Left cardiac atrium (tissue), 4 donors: ENCODE measurements at regions not wholly inside any gene's neighbourhood (a gene's known extent, or its start where the extent isn't known, plus 50 kb on each side); places are given as distances from the start of the nearest gene placed in this dataset.
"Not testable (repeated sequence)": the region's sequence is repeated elsewhere in the genome, so short reads cannot be mapped to it uniquely, and the experiment has no call there.

Source experiments
- ATAC-seq, 2 donors: fragments of 200-7000 bp; cut with Tn5 transposase; one replicate each; pipeline ENCODE4 v1.9.1; 2020; ENCODE audit warnings: mild to moderate bottlenecking in 2 of 2, moderate library complexity in 2 of 2
- DNase-seq: peaks from one replicate; pipeline ENCODE4 v3.0.0-alpha.2; 2020
- intact Hi-C, 2 donors: fragments of 100-400 bp; cut with DNase I; formaldehyde crosslinking; loops; one replicate each; pipeline versions ENCODE4 v1.14.1 to v1.15.1; 2022 to 2023
- donor health status: DM: no; HTN: yes; CAD: no.
- donor health status: DM: no; HTN: yes; CAD: no; lungs with severe emphysema.
- donor health status: DM: yes; HTN: yes; CAD: no.
- donor health status: Dilated cardiomyopathy.

DNA sequence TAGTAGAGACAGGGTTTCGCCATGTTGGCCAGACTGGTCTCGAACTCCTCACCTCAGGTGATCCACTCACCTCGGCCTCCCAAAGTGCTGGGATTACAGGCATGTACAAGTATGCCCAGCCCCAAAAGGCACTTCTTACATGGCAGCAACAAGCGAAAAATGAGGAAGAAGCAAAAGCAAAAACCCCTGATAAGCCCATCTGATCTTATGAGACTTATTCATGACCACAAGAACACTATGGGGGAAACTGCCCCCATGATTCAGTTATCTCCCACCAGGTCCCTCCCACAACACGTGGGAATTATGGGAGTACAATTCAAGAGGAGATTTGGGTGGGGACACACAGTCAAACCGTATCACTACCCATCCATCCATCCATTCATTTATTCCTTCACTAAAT lies 163.0 kb upstream of the PDE7B start:
- DNase-seq, intact Hi-C loops, ATAC-seq: not testable (repeated sequence)

DNA sequence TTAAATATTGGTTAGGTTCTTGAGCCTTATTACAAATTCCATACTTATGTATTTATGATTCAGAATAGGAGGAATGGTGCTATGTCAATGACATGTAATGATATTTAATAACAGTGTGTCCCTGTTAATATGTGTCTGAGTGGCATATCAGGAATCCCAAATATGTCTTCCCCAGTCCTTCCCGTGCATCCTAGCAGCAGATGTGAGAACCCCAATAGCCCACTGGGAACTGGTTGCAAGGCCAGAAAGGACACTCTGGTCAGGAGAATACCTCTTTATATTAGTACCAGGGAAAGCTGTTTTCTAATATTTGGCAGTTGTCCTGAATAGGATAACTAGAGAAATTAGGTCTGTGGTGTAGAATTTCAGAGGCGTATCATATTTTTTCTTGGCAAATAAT lies 159.1 kb upstream of the PDE7B start:
- ATAC-seq (no peak), DNase-seq (no peak)
- intact Hi-C loops: no loop called here

DNA sequence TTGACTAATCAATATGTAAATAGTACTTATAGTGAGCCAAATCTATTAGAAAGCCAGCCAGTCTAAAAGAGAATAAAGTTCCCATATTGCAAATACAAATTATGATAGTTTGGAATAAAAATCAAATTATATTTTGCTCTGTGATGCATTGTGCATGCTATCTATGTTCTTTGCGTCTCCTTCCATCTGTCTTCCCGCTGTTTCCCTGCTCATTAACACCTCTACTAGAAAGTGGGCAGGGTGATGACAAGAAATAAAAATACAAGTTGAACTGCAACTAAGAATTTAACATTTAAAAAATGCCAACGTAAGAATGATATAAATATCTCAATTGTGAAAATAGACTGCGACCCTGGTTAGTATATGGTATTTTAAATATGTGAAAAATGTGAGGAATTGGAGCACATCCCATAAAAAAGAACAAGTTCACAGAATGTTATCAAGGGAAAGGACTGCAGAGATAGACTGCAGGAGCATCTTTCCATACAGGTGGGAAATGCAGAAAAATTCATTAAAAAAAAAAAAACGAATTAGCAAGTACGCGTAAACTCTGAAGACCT lies 157.6 kb upstream of the PDE7B start:
- ATAC-seq (no peak), DNase-seq (no peak)
- intact Hi-C loops: no loop called here

DNA sequence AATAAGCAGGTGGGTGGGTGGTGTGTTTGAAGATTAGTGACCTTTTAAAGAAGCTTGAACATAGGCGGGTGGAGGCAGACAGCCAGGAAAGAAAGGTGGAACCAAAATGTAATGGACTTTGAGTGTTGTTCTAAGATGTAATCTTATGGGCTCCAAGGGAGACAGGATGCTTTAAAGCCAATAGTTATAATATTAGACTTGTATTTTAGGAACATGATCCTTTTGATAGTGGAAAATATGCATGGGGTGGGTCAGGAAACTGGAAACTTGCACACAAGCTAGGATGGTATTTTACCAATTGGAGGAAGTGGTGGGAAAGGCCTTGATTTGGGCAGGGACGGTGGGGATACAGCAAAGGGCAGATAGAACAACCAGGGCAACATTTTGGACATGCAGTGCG lies 151.8 kb upstream of the PDE7B start:
- ATAC-seq: no peak
- intact Hi-C loops: no loop called here
- no peak for DNase-seq

DNA sequence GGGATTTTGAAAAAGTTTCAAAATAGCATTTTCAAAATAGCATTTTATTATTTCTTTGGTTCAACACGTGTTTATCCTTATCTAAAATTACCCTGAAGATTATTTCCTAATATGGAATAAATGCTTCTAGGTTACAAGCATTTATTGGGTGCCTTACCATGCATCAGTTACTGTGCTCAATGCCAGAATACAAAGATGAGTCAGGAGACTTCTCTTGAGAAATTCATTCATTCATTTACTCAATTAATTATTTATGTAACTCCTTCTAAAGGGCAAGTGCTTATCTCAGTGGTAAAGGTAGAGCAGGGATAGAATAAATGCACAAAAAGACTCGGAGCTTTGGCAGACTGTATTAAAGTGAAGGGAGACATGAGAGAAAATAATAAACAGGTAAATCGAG lies 150.1 kb upstream of the PDE7B start:
- ATAC-seq: no peak

DNA sequence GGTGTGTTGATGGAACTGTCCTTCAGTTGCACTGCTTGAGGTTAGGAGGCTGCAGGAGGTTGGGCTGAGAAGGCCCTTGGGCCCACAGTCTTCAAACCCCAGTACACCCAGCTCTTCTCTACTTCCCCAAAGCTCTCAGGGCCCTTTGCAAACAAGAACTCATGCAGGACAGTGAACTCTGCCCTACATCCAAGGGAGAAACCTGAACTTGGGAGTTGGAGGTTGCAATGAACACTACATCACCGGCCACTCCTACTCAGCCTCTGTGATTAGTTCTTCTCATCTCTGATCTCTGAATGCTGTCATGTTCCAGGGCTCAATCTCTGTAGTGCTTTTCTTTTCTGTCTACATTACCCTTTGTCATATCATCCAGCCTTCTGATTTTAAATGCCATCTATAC lies 148.5 kb upstream of the PDE7B start:
- ATAC-seq (no peak), DNase-seq (no peak)
- intact Hi-C loops: no loop called here

More for the DNA sequence above, 150.1 kb upstream of the PDE7B start:
- no peak for DNase-seq
- intact Hi-C loops: no loop called here

DNA sequence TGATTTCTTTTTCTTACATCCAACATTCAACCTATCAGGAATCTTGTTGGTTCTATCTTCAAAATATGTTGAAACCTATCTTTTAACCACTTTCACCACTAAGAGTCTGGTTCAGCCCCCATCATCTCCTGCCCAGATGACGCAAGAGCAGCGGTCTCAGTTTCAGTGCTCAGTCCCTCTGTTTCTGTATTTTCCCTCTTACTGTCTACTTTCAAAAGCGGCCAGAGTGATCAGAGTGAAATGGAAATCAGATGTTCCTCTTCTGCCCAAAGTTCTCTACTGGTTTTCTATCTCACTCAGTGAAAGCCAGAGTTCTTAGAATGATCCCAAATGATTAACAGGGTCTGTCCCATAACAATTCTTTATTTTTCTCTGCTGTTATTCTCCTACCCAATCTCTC lies 147.9 kb upstream of the PDE7B start:
- intact Hi-C loops: no loop called here
- ATAC-seq (no peak), DNase-seq (no peak)

DNA sequence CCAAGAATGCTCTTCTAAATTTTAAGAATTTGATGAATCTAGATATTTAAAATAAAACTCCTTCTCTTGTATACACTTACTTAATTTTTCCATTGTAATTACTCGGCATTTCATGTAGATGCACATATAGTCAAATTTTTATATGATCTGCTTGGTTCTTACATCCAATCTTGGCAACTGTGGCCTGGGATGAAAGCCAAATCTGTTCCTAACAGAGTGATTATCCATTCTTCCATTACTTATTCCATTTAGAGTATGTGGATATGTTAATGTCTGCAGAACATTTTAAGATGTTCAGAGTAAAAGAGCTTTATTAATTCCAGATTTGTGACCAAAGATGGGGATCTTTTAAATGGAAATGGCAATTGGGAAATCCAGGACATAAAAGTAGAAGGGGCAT lies 144.1 kb upstream of the PDE7B start:
- DNase-seq (no peak), ATAC-seq (no peak)
- intact Hi-C loops: no loop called here

DNA sequence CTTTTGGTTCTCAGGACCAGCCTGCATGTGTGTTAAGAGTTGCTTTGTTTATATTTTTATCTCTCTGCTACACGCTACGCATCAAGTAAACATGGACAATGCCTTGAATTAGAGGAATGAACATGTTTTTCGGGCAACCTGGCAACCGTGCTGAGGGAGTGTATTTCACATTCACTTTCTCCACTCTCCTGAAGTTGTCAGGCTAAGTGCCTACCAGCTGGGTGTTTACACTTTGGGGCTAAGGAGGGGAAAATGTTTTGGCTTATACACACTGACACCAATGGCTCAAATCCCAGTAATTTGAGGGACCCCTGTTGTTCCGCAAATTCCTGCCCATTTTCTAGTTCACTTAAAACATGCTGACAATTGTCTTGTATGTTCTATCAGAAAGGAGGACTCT lies 141.5 kb upstream of the PDE7B start:
- intact Hi-C loops: no loop called here
- no peak for ATAC-seq
- no peak for DNase-seq

DNA sequence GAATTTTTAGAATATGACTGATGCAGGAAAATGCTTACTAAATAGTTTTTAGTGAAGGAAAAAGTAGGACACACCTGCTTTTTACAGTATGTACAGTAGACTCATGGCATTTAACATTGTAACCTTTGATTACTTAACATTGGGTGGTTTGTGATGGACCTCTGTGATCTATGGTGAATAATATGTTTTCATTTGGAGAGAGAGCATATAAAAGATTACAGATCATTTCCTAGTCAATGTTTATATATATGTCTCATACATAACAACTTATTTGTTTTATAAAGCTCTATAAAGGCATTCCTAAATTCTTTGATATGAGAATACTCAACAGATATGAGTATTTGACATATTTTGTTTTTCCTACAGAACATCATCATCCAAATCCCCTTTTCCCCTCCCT lies 129.3 kb upstream of the PDE7B start:
- intact Hi-C loops: no loop called here
- no peak for DNase-seq
- no peak for ATAC-seq

DNA sequence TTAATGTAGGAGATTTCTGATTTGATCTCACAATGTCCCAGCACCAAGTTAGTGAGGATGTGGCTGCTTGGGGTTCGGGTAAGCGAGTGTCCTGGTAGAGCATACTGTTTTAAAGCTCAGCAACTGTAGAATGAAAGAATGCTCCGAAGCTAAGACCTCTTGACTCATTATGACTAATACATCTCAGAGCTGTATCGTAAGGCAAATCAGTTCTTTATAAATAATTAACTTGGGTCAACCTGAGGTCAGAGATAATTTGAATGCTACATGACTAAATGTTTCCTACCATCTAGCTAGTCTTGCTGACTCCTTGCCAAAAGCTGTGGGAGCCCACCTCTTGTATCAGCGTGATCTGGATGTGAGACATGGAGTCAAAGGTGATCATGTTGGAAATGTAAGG lies 128.8 kb upstream of the PDE7B start:
- DNase-seq (no peak), ATAC-seq (peak in 1 of 2 donors; percentile 24)
- intact Hi-C loops: no loop called here

DNA sequence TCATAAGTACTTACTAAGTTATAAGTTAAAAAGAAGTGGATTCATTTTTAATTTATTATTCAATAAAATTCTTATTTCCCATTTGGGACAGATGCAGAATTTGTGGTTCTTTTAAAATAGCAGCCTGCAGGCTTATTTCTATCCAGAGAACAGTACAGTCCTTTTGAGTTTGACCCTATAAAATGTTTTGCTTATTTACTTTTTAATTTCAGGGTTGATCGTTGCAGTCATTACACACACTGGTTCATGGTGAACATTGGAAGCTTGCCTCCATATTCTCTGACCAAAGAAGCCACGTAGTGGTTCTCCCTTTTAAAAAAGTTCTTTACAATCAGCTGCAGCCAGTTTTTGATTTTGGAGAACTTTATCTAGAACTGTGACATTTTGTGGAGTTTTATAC lies 122.9 kb upstream of the PDE7B start:
- intact Hi-C loops: no loop called here
- DNase-seq (no peak), ATAC-seq (no peak)

DNA sequence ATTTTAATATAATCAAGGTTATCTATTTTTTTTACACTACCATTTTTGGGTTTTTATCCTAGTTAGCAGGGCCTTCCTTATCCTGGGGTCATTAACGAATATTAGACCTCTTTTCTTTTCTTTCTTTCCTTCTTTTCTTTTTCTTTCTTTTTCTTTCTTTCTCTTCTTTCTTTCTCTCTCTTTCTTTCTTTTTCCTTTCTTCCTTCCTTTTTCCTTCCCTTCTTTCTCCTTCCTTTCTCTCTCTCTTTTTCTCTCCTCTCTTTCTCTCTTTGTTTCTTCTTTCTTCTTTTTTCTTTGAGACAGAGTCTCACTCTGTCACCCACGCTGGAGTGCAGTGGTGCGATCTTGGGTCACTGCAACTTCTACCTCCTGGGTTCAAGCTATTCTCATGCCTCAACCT lies 120.4 kb upstream of the PDE7B start:
- no peak for DNase-seq
- no peak for ATAC-seq
- intact Hi-C loops: no loop called here

DNA sequence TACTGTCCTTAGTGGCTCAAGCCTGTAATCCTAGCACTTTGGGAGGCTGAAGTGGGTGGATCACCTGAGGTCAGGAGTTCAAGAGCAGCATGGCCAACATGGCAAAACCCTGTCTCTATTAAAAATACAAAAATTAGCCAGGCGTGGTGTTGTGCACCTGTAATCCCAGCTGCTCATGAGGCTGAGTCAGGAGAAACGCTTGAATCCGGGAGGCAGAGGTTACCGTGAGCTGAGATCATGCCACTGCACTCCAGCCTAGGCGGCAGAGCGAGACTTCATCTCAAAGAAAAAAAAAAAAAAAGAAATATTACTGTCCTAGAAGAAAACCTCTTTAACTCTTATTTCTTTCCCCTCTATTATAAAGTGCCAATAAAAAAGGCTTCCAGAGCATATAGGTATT lies 115.2 kb upstream of the PDE7B start:
- intact Hi-C loops, DNase-seq, ATAC-seq: not testable (repeated sequence)

DNA sequence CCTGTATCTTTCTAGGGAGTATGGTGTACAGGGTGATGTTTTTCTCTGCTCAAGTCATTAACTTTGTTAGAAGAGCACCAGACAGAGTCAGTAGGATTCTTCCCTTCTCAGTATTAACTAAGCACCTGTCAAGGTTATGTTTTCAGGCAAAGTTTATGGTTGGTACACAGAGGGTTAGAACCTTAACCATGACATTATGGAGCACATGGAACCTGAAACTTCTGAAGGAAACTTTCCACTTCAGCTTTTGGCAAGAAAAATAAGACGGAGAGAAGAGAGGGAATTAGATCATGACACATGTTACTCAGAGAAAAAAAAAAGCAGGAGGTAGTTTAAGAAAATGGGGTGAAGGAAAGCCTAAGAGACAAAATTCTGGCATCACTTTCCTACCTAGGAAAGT lies 112.9 kb upstream of the PDE7B start:
- no peak for ATAC-seq
- intact Hi-C loops: no loop called here

DNA sequence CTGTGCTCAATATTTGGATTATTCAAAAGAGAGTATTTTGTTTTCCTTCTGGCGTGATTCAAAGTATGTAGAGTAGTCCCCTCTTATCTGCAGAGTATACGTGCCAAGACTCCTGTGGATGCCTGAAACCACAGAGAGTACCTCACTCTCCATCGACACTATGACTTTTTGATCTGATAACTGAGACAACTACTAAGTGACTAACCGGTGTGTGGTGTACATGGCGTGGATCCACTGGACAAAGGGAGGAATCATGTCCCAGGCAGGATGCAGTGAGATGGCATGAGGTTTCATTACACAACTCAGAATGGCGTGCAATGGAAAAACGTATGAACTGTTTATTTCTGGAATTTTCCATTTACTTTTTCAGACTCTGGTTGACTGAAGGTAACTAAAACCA lies 112.2 kb upstream of the PDE7B start:
- ATAC-seq: peak in 1 of 2 donors; percentile 85
- no peak for DNase-seq
- intact Hi-C loops: no loop called here

More for the DNA sequence above, 112.9 kb upstream of the PDE7B start:
- no peak for DNase-seq

DNA sequence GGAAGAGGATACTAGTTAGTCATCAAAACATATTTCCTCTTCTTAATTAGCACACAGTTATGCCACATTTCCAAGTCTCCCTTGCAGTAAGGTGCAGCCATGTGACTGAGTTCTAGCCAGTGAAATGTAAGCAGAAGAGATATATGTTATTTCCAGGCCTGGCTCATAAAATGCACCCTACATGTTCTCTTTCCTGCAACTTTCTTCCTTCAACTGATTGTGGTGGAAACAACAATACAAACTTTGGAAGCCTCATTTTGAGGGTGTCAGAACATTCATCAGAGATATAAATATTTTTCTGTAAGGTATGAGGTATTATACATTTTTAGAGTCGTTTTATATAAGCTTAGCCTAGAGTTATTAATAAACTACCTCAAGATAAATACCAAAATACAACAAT lies 110.9 kb upstream of the PDE7B start:
- DNase-seq (no peak), ATAC-seq (no peak)
- intact Hi-C loops: no loop called here

DNA sequence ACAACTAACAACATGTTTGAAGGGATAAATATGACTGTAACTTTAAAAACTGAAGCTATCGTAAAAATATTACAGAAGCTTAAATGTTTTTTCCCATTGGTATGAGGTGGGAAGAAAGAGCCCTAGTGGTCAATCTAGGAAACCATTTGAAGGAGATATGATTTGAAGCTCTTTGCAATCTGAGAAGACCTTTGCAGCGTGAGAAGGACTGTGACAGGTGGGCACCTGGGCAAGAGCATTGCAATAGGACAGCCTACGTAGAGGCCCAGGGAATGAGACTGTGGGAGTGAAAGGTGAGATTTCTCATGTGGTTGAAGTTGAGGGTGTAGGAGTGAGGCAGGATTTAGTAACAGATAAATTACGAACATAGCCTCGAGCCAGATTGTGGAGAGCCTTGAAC lies 108.0 kb upstream of the PDE7B start:
- no peak for DNase-seq
- intact Hi-C loops: no loop called here
- ATAC-seq: no peak

DNA sequence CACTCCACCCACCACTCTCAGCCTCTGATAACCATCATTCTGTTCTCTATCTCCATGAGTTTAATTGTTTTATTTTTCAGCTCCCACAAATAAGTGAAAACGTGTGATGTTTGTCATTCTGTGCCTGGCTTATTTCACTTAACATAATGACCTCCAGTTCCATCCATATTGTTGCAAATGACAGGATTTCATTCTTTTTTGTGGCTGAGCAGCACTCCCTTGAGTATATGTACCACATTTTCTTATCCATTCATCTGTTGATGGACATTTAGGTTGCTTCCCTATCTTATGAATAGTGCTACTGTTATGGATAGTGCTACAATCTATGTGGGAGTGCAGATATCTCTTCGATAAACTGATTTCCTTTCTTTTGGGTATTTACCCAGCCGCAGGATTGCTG lies 103.3 kb upstream of the PDE7B start:
- ATAC-seq (no peak), DNase-seq (no peak)
- intact Hi-C loops: no loop called here

DNA sequence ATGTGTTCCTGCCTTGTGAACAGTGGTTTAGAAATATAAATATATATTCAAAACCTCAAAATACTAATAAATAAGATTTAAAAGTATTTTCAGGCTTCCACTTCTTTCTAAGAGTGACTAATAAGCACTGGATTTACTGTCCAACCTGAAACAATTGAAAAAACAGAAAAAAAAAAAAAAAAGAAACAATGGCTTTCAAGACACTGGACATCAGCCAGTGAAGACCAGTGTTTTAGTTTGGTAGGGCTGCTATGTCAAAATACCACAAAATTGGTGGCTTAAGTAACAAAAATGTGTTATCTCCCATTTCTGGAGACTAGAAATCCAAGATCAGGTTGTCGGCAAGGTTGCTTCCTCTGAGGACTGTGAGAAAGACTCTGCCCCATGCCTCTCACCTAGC lies 101.4 kb upstream of the PDE7B start:
- no peak for DNase-seq
- no peak for ATAC-seq
- intact Hi-C loops: no loop called here

DNA sequence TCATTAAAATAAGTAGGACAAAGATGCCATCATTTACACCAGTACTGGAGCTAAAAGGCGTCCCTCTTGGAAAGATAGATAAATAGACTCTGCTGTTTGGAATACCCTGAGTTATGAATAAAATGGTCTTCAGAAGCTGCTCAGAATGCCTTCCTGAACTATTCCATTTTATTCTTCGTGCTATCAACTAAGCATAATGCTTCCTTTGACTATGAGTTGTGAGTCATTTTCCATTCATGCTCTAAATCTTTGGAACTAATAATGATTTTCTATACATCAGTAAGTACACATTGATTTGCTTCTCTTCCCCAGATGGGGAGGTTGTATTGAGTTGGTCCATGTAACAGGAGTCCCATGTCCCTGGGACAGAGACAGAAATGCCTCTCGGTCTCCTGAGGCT lies 98.3 kb upstream of the PDE7B start:
- no peak for DNase-seq
- intact Hi-C loops: no loop called here

DNA sequence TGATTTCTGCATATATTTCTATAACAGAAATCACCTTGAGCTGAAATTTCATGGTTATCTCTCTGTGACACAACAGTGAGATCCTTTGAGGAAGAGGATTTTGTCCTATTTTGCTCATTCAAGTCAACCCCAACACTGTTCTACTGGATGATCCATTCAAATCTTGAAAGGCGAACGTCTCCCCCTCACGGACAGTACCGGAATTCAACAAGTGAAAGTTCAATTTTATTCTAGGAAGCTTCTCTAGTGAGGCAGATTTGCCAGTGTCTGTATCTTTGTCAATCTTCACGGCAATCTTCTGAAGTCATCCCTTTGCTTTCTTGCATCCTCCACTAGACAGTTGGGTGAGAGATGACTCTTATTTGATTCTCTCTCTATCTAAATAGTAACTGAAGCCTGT lies 91.7 kb upstream of the PDE7B start:
- intact Hi-C loops: no loop called here

More for the DNA sequence above, 98.3 kb upstream of the PDE7B start:
- ATAC-seq: no peak

More for the DNA sequence above, 91.7 kb upstream of the PDE7B start:
- no peak for DNase-seq
- ATAC-seq: no peak
